Stomach (tissue), 4 donors: ENCODE measurements at regions not wholly inside any gene's neighbourhood (a gene's known extent, or its start where the extent isn't known, plus 50 kb on each side); places are given as distances from the start of the nearest gene placed in this dataset.

ENCODE experiments used
- CTCF ChIP-seq, 7 experiments: fragments of 450-650 bp in 4 of 7; fragments of 200-600 bp in 3 of 7; sonication (generic) in 3 of 7; IDR thresholded peaks; one replicate each; pipeline ENCODE4 v1.5.1; 2016 to 2019; ENCODE audit warnings: antibody characterized with exemption in 7 of 7, control low read depth in 2 of 7, mild to moderate bottlenecking in 1 of 7
- EP300 ChIP-seq: sonication (generic); formaldehyde crosslinking; IDR thresholded peaks from one replicate; pipeline ENCODE4 v1.6.1; 2017; ENCODE audit warnings: antibody characterized with exemption
- POLR2A ChIP-seq, 4 donors: fragments of 450-650 bp; IDR thresholded peaks; one replicate each; pipeline ENCODE4 v1.6.1; 2016; ENCODE audit warnings: antibody characterized with exemption in 4 of 4, control low read depth in 2 of 4, mild to moderate bottlenecking in 1 of 4, moderate library complexity in 1 of 4
- POLR2AphosphoS5 ChIP-seq, 3 donors: sonication (generic); formaldehyde crosslinking; IDR thresholded peaks; one replicate each; pipeline ENCODE4 v1.6.1; 2016; ENCODE audit warnings: antibody characterized with exemption in 3 of 3

- no peak for TF ChIP-seq CTCF (IDR thresholded peaks at IDR 0.05)
- no peak for TF ChIP-seq EP300
- TF ChIP-seq POLR2A (IDR thresholded peaks at IDR 0.05): no peak
- TF ChIP-seq POLR2AphosphoS5 (IDR thresholded peaks at IDR 0.05): peak in 1 of 3 donors; percentile 62
These were observed 302.7 kb downstream of the MAF start for GRCh38 chr16:79297805-79298204.
